Esophagus squamous epithelium (tissue), 4 donors: ENCODE measurements at regions not wholly inside any gene's neighbourhood (a gene's known extent, or its start where the extent isn't known, plus 50 kb on each side); places are given as distances from the start of the nearest gene placed in this dataset.

ENCODE experiments used
- POLR2A ChIP-seq, 4 donors: fragments of 450-650 bp; IDR thresholded peaks; one replicate each; pipeline ENCODE4 v1.6.1; 2017; ENCODE audit warnings: antibody characterized with exemption in 4 of 4, mild to moderate bottlenecking in 4 of 4, moderate library complexity in 3 of 4
- TF ChIP-seq, protein P1 (sequence below), 6 experiments: fragments of 450-650 bp in 4 of 6; fragments of 200-600 bp in 2 of 6; sonication (generic) in 2 of 6; IDR thresholded peaks; one replicate each; pipeline ENCODE4 v1.5.1; 2016 to 2019; ENCODE audit warnings: antibody characterized with exemption in 6 of 6, mild to moderate bottlenecking in 4 of 6, moderate library complexity in 4 of 6

DNA sequence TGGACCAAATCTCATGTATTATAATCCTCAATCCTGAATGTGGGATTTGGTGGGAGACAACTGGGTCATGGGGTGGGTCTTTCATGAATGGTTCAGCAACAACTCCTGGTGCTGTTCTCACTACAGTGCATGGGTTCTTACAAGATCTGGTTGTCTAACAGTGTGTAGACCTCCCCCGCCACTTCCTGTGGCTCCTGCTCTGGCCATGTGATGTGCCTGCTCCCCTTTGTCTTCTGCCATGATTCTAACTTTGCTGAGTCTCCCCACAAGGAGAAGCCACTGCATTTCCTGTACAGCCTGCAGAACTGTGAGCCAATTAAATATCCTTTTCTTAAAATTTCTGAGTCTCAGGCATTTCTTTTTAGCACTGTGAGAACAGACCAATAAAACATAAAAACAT lies 557.5 kb downstream of the GOLGA6L6 start:
- TF ChIP-seq POLR2A (IDR thresholded peaks at IDR 0.05), result no peak
- TF ChIP-seq, protein P1, sequence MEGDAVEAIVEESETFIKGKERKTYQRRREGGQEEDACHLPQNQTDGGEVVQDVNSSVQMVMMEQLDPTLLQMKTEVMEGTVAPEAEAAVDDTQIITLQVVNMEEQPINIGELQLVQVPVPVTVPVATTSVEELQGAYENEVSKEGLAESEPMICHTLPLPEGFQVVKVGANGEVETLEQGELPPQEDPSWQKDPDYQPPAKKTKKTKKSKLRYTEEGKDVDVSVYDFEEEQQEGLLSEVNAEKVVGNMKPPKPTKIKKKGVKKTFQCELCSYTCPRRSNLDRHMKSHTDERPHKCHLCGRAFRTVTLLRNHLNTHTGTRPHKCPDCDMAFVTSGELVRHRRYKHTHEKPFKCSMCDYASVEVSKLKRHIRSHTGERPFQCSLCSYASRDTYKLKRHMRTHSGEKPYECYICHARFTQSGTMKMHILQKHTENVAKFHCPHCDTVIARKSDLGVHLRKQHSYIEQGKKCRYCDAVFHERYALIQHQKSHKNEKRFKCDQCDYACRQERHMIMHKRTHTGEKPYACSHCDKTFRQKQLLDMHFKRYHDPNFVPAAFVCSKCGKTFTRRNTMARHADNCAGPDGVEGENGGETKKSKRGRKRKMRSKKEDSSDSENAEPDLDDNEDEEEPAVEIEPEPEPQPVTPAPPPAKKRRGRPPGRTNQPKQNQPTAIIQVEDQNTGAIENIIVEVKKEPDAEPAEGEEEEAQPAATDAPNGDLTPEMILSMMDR (IDR thresholded peaks at IDR 0.05), result no peak
